Keratinocyte (primary cell): ENCODE measurements at regions not wholly inside any gene's neighbourhood (a gene's known extent, or its start where the extent isn't known, plus 50 kb on each side); places are given as distances from the start of the nearest gene placed in this dataset.

Experiments used
- DNase-seq: peaks from one replicate; pipeline ENCODE4 v3.0.0-alpha.2; 2011; ENCODE audit warnings: low read depth, missing footprints, low spot score
- FAIRE-seq: peaks from 2 replicates; lab custom pipeline; 2011; peaks lifted over from hg19 to GRCh38; lab: Jason Lieb, UNC
- H2AFZ ChIP-seq: 2 replicates; pipeline ENCODE4 v1.6.0; 2012; ENCODE audit warnings: low read length, control low read depth, inconsistent platforms; ENCODE audit not compliant: control insufficient read depth
- H3K27ac ChIP-seq: 2 replicates; pipeline ENCODE4 v1.5.1; 2011; ENCODE audit warnings: low read length; ENCODE audit not compliant: control insufficient read depth, insufficient read depth
- H3K27me3 ChIP-seq: 3 replicates; pipeline ENCODE4 v1.6.0; 2011; ENCODE audit warnings: low read length; ENCODE audit not compliant: control insufficient read depth, insufficient read depth; ENCODE audit errors: extremely low read depth
- H3K36me3 ChIP-seq, 2 experiments: 2 replicates in 1 of 2; 3 replicates in 1 of 2; pipeline ENCODE4 v1.5.1; 2011; ENCODE audit warnings: low read length in 2 of 2, mild to moderate bottlenecking in 1 of 2; ENCODE audit not compliant: control insufficient read depth in 2 of 2, insufficient read depth in 2 of 2; ENCODE audit errors: extremely low read depth in 1 of 2
- H3K4me1 ChIP-seq: 3 replicates; pipeline ENCODE4 v1.5.1; 2011; ENCODE audit warnings: low read length; ENCODE audit not compliant: control insufficient read depth, insufficient read depth; ENCODE audit errors: extremely low read depth
- H3K4me2 ChIP-seq: 3 replicates; pipeline ENCODE4 v1.6.0; 2011; ENCODE audit warnings: low read depth, low read length; ENCODE audit not compliant: control insufficient read depth, insufficient read depth; ENCODE audit errors: extremely low read depth
- H3K4me3 ChIP-seq, 3 experiments: fragments of 200-600 bp in 1 of 3; sonication (generic) in 1 of 3; 2 replicates in 2 of 3; 3 replicates in 1 of 3; pipeline ENCODE4 v1.5.1; 2011 to 2016; ENCODE audit warnings: low read length in 3 of 3, mild to moderate bottlenecking in 3 of 3, control low read depth in 2 of 3, inconsistent platforms in 1 of 3, low read depth in 1 of 3, mixed read lengths in 1 of 3, mixed run types in 1 of 3, moderate library complexity in 1 of 3; ENCODE audit not compliant: control insufficient read depth in 2 of 3, insufficient read depth in 2 of 3; ENCODE audit errors: extremely low read depth in 1 of 3
- H3K79me2 ChIP-seq: 2 replicates; pipeline ENCODE4 v1.6.0; 2012; ENCODE audit warnings: low read length; ENCODE audit not compliant: control insufficient read depth, insufficient read depth
- H3K9ac ChIP-seq: 3 replicates; pipeline ENCODE4 v1.6.0; 2011; ENCODE audit warnings: low read length; ENCODE audit not compliant: control insufficient read depth, insufficient read depth; ENCODE audit errors: extremely low read depth
- H3K9me1 ChIP-seq: 3 replicates; pipeline ENCODE4 v1.6.0; 2011; ENCODE audit warnings: low read length; ENCODE audit not compliant: control insufficient read depth, insufficient read depth; ENCODE audit errors: extremely low read depth
- H3K9me3 ChIP-seq: 2 replicates; pipeline ENCODE4 v1.5.1; 2012; ENCODE audit warnings: low read depth, low read length; ENCODE audit not compliant: control insufficient read depth
- H4K20me1 ChIP-seq: 3 replicates; pipeline ENCODE4 v1.6.0; 2011; ENCODE audit warnings: low read length; ENCODE audit not compliant: control insufficient read depth, insufficient read depth; ENCODE audit errors: extremely low read depth
- CTCF ChIP-seq, 3 experiments: IDR thresholded peaks in 1 of 3; conservative IDR thresholded peaks in 1 of 3; optimal IDR thresholded peaks in 1 of 3; 2 replicates in 2 of 3; 3 replicates in 1 of 3; pipeline versions ENCODE3 to v1.5.1; 2011; ENCODE audit warnings: low read length in 3 of 3, mild to moderate bottlenecking in 3 of 3, moderate library complexity in 2 of 3, control low read depth in 1 of 3, inconsistent platforms in 1 of 3; ENCODE audit not compliant: insufficient read depth in 2 of 3; ENCODE audit errors: extremely low read depth in 1 of 3
- EZH2 ChIP-seq: IDR thresholded peaks from one replicate; pipeline ENCODE4 v1.6.1; 2012; ENCODE audit warnings: inconsistent platforms, mild to moderate bottlenecking, low read length, moderate library complexity
- dilution Hi-C: fragments of 300-500 bp; cut with MboI; formaldehyde crosslinking; loops from one replicate; pipeline ENCODE4 v1.7.0; 2020; ENCODE audit warnings: low sequenced_read_pairs; ENCODE audit not compliant: extremely low pct_ligation_motif_present

GRCh38 chr16:76207270-76207669 is 69.9 kb upstream of the CNTNAP4 start:
- H3K79me2 ChIP-seq = no peaks in the 10 kb centered on the region
- no peak for FAIRE-seq

DNA sequence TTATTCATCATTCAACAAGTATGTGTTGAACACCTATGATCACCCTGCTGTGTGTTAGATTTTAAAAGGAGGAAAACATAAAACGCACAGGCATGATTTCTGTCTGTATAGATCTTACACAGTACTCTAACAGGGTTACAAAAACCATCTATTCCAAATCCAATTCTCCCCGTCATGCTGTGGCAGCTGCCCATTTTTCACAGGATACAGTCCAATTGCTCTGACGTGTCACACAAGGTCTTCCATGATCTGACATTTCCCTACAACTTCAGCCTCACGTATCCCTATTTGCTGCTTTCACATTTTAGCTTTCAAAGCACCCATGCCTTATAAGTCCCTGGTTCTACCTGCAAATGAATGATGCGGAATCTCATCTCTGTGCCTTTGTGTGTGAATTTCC is 67.0 kb upstream of the CNTNAP4 start:
- dilution Hi-C loops = no loop called here
- no peak for TF ChIP-seq CTCF (optimal IDR thresholded peaks at IDR 0.05 in 1 of 3, IDR thresholded peaks at IDR 0.05 in 1 of 3, conservative IDR thresholded peaks at IDR 0.05 in 1 of 3; ENCODE audit: extremely low read depth in 1 of 3, insufficient read depth in 2 of 3, low read length in 3 of 3)
- no peak for TF ChIP-seq EZH2
- Histone ChIP-seq H3K4me1 (no peaks in the 10 kb centered on the region), H3K27me3 (no peaks in the 10 kb centered on the region), H3K36me3 (no peaks in the 10 kb centered on the region), H4K20me1 (no peaks in the 10 kb centered on the region), H3K27ac (no peak overlapping the region), H3K79me2 (no peaks in the 10 kb centered on the region), H3K9me1 (no peaks in the 10 kb centered on the region), H3K4me2 (no peak overlapping the region), H3K9ac (no peak overlapping the region), H3K9me3 (no peaks in the 10 kb centered on the region), H2AFZ (no peak overlapping the region), H3K4me3 (no peak overlapping the region)
- DNase-seq (no peak), FAIRE-seq (no peak)

More at GRCh38 chr16:76207270-76207669, 69.9 kb upstream of the CNTNAP4 start:
- Histone ChIP-seq H3K4me3 (no peak overlapping the region), H3K9me3 (peaks cover 2% of the 10 kb centered on the region), H3K9me1 (no peaks in the 10 kb centered on the region), H3K36me3 (no peaks in the 10 kb centered on the region), H3K27ac (no peak overlapping the region), H3K4me1 (no peaks in the 10 kb centered on the region), H3K9ac (no peak overlapping the region), H3K27me3 (no peaks in the 10 kb centered on the region), H3K4me2 (no peak overlapping the region), H2AFZ (no peak overlapping the region), H4K20me1 (no peaks in the 10 kb centered on the region)
- DNase-seq = no peak
- dilution Hi-C loops = no loop called here
- TF ChIP-seq CTCF (optimal IDR thresholded peaks at IDR 0.05 in 1 of 3, IDR thresholded peaks at IDR 0.05 in 1 of 3, conservative IDR thresholded peaks at IDR 0.05 in 1 of 3; ENCODE audit: extremely low read depth in 1 of 3, insufficient read depth in 2 of 3, low read length in 3 of 3) = no peak
- no peak for TF ChIP-seq EZH2
